ENCODE measurements at regions not wholly inside any gene's neighbourhood (a gene's known extent, or its start where the extent isn't known, plus 50 kb on each side); places are given as distances from the start of the nearest gene placed in this dataset.
"Not testable (repeated sequence)": the region's sequence is repeated elsewhere in the genome, so short reads cannot be mapped to it uniquely, and the experiment has no call there.

DNA sequence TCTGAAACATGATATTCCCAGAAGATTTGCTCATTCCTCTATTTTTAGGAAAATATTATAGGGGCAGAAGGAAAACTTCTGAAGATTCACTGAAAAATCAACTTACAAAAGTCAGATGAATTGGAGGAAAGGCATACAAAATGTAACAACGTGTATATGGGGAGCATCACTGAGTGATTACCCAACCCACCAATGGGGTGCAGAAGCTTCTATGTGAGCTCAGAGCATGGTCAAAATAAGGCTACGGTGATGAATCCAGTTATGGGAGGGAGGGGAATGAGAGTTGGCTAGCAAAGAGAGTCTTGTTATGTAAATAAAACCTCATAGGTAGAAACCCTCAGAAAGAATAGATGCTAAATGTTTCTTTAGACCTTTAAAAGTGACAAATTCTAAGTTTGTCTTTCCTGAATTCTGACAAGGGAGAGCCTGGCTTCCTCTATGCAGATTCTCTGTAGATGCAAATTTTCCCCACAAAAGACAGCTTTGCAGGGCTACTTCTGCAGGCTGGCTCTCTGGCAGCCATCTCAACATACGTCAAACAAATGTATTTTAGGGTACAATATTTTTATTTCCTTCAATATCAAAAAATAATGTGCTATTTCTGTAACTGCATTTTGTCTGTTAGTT is 171.4 kb upstream of the NDUFV2 start:
- intact Hi-C loops (cut with micrococcal nuclease): no loop called here

DNA sequence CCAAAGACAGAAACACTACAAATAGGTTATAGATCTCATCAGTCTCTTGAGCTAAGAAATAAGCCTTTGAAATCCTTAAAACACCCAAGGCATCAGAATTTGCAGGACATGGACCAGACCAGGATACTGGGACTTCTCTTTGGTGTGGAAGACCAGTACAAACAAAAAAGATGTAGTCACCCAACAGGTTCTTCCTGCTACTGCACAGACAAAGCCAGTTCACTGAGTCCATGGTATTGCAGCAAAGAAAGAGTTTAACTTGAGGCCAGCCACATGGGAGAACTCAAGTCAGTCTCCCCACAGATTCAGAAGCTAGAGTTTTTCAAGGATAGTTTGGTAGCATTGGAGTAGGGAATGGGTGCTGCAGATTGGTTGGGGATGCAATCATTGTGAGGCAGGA is 169.6 kb upstream of the NDUFV2 start:
- no peak overlapping the region for H3K4me3 Mint-ChIP-seq (ENCODE audit: unreplicated experiment)
- CTCF ChIA-PET: interaction anchor here (0.7 kb wide), 1 partner anchor 12 kb away, joined by 3 read pairs; no protein-coding TSS in a partner anchor
- no peak for DNase-seq (ENCODE audit: unreplicated experiment)
- no TSS peak for BruUV-seq (replicated peaks)
- intact Hi-C loops (cut with micrococcal nuclease): no loop called here
- no peaks in the 10 kb centered on the region for H3K4me1 Mint-ChIP-seq (ENCODE audit: insufficient read depth, unreplicated experiment)
- TF ChIP-seq, protein P1, sequence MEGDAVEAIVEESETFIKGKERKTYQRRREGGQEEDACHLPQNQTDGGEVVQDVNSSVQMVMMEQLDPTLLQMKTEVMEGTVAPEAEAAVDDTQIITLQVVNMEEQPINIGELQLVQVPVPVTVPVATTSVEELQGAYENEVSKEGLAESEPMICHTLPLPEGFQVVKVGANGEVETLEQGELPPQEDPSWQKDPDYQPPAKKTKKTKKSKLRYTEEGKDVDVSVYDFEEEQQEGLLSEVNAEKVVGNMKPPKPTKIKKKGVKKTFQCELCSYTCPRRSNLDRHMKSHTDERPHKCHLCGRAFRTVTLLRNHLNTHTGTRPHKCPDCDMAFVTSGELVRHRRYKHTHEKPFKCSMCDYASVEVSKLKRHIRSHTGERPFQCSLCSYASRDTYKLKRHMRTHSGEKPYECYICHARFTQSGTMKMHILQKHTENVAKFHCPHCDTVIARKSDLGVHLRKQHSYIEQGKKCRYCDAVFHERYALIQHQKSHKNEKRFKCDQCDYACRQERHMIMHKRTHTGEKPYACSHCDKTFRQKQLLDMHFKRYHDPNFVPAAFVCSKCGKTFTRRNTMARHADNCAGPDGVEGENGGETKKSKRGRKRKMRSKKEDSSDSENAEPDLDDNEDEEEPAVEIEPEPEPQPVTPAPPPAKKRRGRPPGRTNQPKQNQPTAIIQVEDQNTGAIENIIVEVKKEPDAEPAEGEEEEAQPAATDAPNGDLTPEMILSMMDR (IDR thresholded peaks at IDR 0.05; ENCODE audit: unreplicated experiment): no peak
- no peak overlapping the region for H3K27ac Mint-ChIP-seq (ENCODE audit: low read depth, unreplicated experiment)
- POLR2A ChIA-PET: interaction anchor here (0.6 kb wide), 1 partner anchor 109 kb away, joined by 3 read pairs; no protein-coding TSS in a partner anchor
- no peaks in the 10 kb centered on the region for H3K27me3 Mint-ChIP-seq (ENCODE audit: insufficient read depth, unreplicated experiment)
- H3K36me3 Mint-ChIP-seq (ENCODE audit: insufficient read depth, unreplicated experiment): no peaks in the 10 kb centered on the region
- peaks cover 13% of the 10 kb centered on the region for H3K9me3 Mint-ChIP-seq (ENCODE audit: unreplicated experiment)

More for the DNA sequence above, 171.4 kb upstream of the NDUFV2 start:
- no peak overlapping the region for H3K27ac Mint-ChIP-seq (ENCODE audit: low read depth, unreplicated experiment)
- TF ChIP-seq, protein P1 (IDR thresholded peaks at IDR 0.05; ENCODE audit: unreplicated experiment): no peak
- no peaks in the 10 kb centered on the region for H3K27me3 Mint-ChIP-seq (ENCODE audit: insufficient read depth, unreplicated experiment)
- peaks cover 23% of the 10 kb centered on the region for H3K9me3 Mint-ChIP-seq (ENCODE audit: unreplicated experiment)
- no peaks in the 10 kb centered on the region for H3K36me3 Mint-ChIP-seq (ENCODE audit: insufficient read depth, unreplicated experiment)
- no TSS peak for BruUV-seq (replicated peaks)
- ChIA-PET POLR2A (interaction anchor here (0.7 kb wide), 1 partner anchor 80 kb away, joined by 3 read pairs; no protein-coding TSS in a partner anchor), CTCF (interaction anchor here (0.5 kb wide), 1 partner anchor 329 kb away, joined by 3 read pairs; no protein-coding TSS in a partner anchor)
- no peak overlapping the region for H3K4me3 Mint-ChIP-seq (ENCODE audit: unreplicated experiment)
- no peaks in the 10 kb centered on the region for H3K4me1 Mint-ChIP-seq (ENCODE audit: insufficient read depth, unreplicated experiment)
- DNase-seq (ENCODE audit: unreplicated experiment): no peak

DNA sequence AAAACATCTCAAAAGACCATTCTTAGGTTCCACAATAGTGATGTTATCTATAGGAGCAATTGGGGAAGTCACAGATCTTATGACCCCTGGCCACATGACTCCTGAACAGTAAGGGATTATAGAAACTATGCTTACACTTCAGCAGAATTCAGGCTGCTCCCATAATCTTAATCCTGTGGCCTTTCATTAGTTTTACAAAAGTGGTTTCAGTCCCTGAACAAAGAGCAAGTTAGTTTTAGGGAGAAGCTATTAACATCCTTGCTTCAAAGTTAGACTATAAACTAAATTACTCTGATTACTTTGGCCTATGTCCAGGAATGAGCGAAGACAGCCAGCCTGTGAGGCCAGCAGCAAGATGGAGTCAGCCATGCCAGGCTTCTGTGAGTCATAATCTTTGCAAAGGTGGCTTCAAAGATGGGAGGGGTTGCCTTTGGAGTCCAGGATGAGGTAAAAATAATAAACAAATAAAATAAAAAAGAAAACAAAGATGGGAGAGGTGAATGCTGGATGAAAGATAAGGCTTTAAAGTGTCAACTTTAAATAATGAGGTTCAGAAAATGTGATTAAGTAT is 168.7 kb upstream of the NDUFV2 start:
- no peaks in the 10 kb centered on the region for H3K36me3 Mint-ChIP-seq (ENCODE audit: insufficient read depth, unreplicated experiment)
- intact Hi-C loops (cut with micrococcal nuclease): no loop called here
- BruUV-seq (replicated peaks): no TSS peak
- no peaks in the 10 kb centered on the region for H3K27me3 Mint-ChIP-seq (ENCODE audit: insufficient read depth, unreplicated experiment)
- TF ChIP-seq, protein P1 (IDR thresholded peaks at IDR 0.05; ENCODE audit: unreplicated experiment): no peak
- H3K4me1 Mint-ChIP-seq (ENCODE audit: insufficient read depth, unreplicated experiment): no peaks in the 10 kb centered on the region
- POLR2A ChIA-PET: interaction anchor here (0.6 kb wide), 2 partner anchors 11 to 143 kb away, joined by 3 read pairs; no protein-coding TSS in a partner anchor
- H3K27ac Mint-ChIP-seq (ENCODE audit: low read depth, unreplicated experiment): no peak overlapping the region
- CTCF ChIA-PET: no interaction called here
- H3K9me3 Mint-ChIP-seq (ENCODE audit: unreplicated experiment): peaks cover 11% of the 10 kb centered on the region
- no peak overlapping the region for H3K4me3 Mint-ChIP-seq (ENCODE audit: unreplicated experiment)
- peak; percentile 33 for DNase-seq (ENCODE audit: unreplicated experiment)

DNA sequence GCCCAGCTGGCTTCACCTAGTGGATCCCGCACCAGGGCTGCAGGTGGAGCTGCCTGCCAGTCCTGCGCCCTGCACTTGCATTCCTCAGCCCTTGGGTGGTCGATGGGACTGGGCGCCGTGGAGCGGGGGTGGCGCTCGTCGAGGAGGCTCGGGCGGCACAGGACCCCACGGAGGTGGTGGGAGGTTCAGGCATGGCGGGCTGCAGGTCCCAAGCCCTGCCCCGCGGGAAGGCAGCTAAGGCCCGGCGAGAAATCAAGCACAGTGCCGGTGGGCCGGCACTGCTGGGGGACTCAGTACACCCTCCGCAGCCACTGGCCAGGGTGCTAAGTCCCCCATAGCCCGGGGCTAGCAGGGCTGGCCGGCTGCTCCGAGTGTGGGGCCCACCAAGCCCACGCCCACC is 167.2 kb upstream of the NDUFV2 start:
- H3K27ac Mint-ChIP-seq (ENCODE audit: low read depth, unreplicated experiment); CTCF ChIA-PET; H3K27me3 Mint-ChIP-seq (ENCODE audit: insufficient read depth, unreplicated experiment); H3K4me3 Mint-ChIP-seq (ENCODE audit: unreplicated experiment); H3K4me1 Mint-ChIP-seq (ENCODE audit: insufficient read depth, unreplicated experiment); H3K9me3 Mint-ChIP-seq (ENCODE audit: unreplicated experiment); POLR2A ChIA-PET; BruUV-seq (replicated peaks); H3K36me3 Mint-ChIP-seq (ENCODE audit: insufficient read depth, unreplicated experiment); intact Hi-C loops (cut with micrococcal nuclease); DNase-seq (ENCODE audit: unreplicated experiment): not testable (repeated sequence)

Measured in MCF 10A (cell line).